ENCODE measurements at regions not wholly inside any gene's neighbourhood (a gene's known extent, or its start where the extent isn't known, plus 50 kb on each side); places are given as distances from the start of the nearest gene placed in this dataset.

- FAIRE-seq (no peak), DNase-seq (ENCODE audit: extremely low read depth in 1 of 4, low spot score in 3 of 4) (no peak), ATAC-seq (no peak)
- in situ Hi-C loops (cut with MboI) (no loop called here), intact Hi-C loops (cut with micrococcal nuclease) (no loop called here)
- Histone ChIP-seq H4K20me1 (replicated peaks; ENCODE audit: control insufficient read depth, insufficient read depth, low read length) (no peaks in the 10 kb centered on the region), H3K4me2 (ENCODE audit: insufficient read depth, low read length) (no peak overlapping the region), H3K9me1 (ENCODE audit: control insufficient read depth, insufficient read depth, low read length) (no peaks in the 10 kb centered on the region), H3K9ac (ENCODE audit: insufficient read depth in 1 of 2, low read depth in 2 of 2, low read length in 2 of 2) (no peak overlapping the region), H3K79me2 (ENCODE audit: control insufficient read depth, insufficient read depth, low read length) (no peaks in the 10 kb centered on the region), H3K4me1 (replicated peaks in 1 of 2; ENCODE audit: control insufficient read depth in 2 of 2, insufficient read depth in 2 of 2, low read length in 2 of 2) (no peaks in the 10 kb centered on the region), H3K27ac (ENCODE audit: extremely low read depth, low read depth, low read length) (no peak overlapping the region), H3K27me3 (ENCODE audit: control insufficient read depth in 2 of 2, insufficient read depth in 2 of 2, low read length in 2 of 2) (no peaks in the 10 kb centered on the region), H3K9me3 (replicated peaks; ENCODE audit: control insufficient read depth, insufficient read depth, low read depth, low read length) (no peaks in the 10 kb centered on the region), H3K36me3 (ENCODE audit: control insufficient read depth, insufficient read depth, low read length) (no peaks in the 10 kb centered on the region), H3K4me3 (no peak overlapping the region), H2AFZ (ENCODE audit: low read depth, low read length) (no peak overlapping the region)
- no TSS peak for BruUV-seq (replicated peaks)
- 0% methylated on average over 1 of the region's 1 CpG for WGBS (ENCODE audit: insufficient coverage, low coverage, missing lambda C conversion rate)
- ChIA-PET CTCF (ENCODE audit: low intra/inter-chr PET ratio) (no interaction called here), POLR2A (no interaction called here)
- TF ChIP-seq ZNF780A (CRISPR knock-in tag; IDR thresholded peaks at IDR 0.05), result no peak
- TF ChIP-seq PREB (CRISPR knock-in tag; IDR thresholded peaks at IDR 0.05), result no peak
- no peak for TF ChIP-seq E2F6 (IDR thresholded peaks at IDR 0.05; ENCODE audit: borderline replicate concordance in 1 of 2, extremely low read depth in 1 of 2, insufficient read depth in 1 of 2, insufficient read length in 1 of 2, low read depth in 1 of 2, low read length in 1 of 2, poor library complexity in 1 of 2, severe bottlenecking in 1 of 2)
- TF ChIP-seq HMG20B (CRISPR knock-in tag; IDR thresholded peaks at IDR 0.05), result no peak
- no peak for TF ChIP-seq HMGN3 (IDR thresholded peaks at IDR 0.05; ENCODE audit: borderline replicate concordance, extremely low read depth, insufficient read length, low read depth, low read length)
- TF ChIP-seq SLC30A9 (CRISPR knock-in tag; IDR thresholded peaks at IDR 0.05), result no peak
- TF ChIP-seq BRD9 (IDR thresholded peaks at IDR 0.05; ENCODE audit: low read depth, partially characterized antibody), result no peak
- TF ChIP-seq ZNF217 (CRISPR knock-in tag; IDR thresholded peaks at IDR 0.05), result no peak
- no peak for TF ChIP-seq THRAP3 (IDR thresholded peaks at IDR 0.05; ENCODE audit: borderline replicate concordance)
- no peak for TF ChIP-seq HCFC1 (IDR thresholded peaks at IDR 0.05; ENCODE audit: low read depth, low read length)
- no peak for TF ChIP-seq MCM3 (IDR thresholded peaks at IDR 0.05)
Observed at GRCh38 chr6:104459543-104459942, 400.2 kb downstream of the HACE1 start.
